Effector CD8-positive, alpha-beta T cell (primary cell): ENCODE measurements at regions not wholly inside any gene's neighbourhood (a gene's known extent, or its start where the extent isn't known, plus 50 kb on each side); places are given as distances from the start of the nearest gene placed in this dataset.
"Not testable (repeated sequence)": the region's sequence is repeated elsewhere in the genome, so short reads cannot be mapped to it uniquely, and the experiment has no call there.

ENCODE experiments used
- DNase-seq: peaks from one replicate; lab custom pipeline; 2025; lab: John Stamatoyannopoulos, UW

GRCh38 chr21:15278279-15278678 lies 213.5 kb upstream of the NRIP1 start:
- no peak for DNase-seq

- no peak for DNase-seq
Observed at GRCh38 chr21:15278851-15279250, 214.1 kb upstream of the NRIP1 start.

GRCh38 chr21:15279482-15279881 lies 214.7 kb upstream of the NRIP1 start:
- no peak for DNase-seq

GRCh38 chr21:15281714-15282113 lies 216.9 kb upstream of the NRIP1 start:
- DNase-seq: no peak

- no peak for DNase-seq
Observed at GRCh38 chr21:15282665-15283064, 217.9 kb upstream of the NRIP1 start.

- DNase-seq: no peak
Observed at GRCh38 chr21:15283138-15283537, 218.3 kb upstream of the NRIP1 start.

GRCh38 chr21:15283789-15284188 lies 219.0 kb upstream of the NRIP1 start:
- no peak for DNase-seq

GRCh38 chr21:15285556-15285955 lies 220.8 kb upstream of the NRIP1 start:
- DNase-seq: no peak

- no peak for DNase-seq
Observed at GRCh38 chr21:15289246-15289645, 224.4 kb upstream of the NRIP1 start.

GRCh38 chr21:15289896-15290841 lies 225.4 kb upstream of the NRIP1 start:
- DNase-seq: no peak

GRCh38 chr21:15291621-15292266 lies 226.9 kb upstream of the NRIP1 start:
- DNase-seq: no peak

GRCh38 chr21:15293240-15293639 lies 228.4 kb upstream of the NRIP1 start:
- DNase-seq: no peak

GRCh38 chr21:15295875-15296274 lies 231.1 kb upstream of the NRIP1 start:
- DNase-seq: no peak

- no peak for DNase-seq
Observed at GRCh38 chr21:15297824-15298223, 233.0 kb upstream of the NRIP1 start.

GRCh38 chr21:15298306-15298705 lies 233.5 kb upstream of the NRIP1 start:
- no peak for DNase-seq

GRCh38 chr21:15298755-15299154 lies 234.0 kb upstream of the NRIP1 start:
- DNase-seq: not testable (repeated sequence)

GRCh38 chr21:15300131-15300530 lies 235.3 kb upstream of the NRIP1 start:
- no peak for DNase-seq

- DNase-seq: no peak
Observed at GRCh38 chr21:15301014-15301413, 236.2 kb upstream of the NRIP1 start.

GRCh38 chr21:15301736-15302135 lies 236.9 kb upstream of the NRIP1 start:
- DNase-seq: no peak

- no peak for DNase-seq
Observed at GRCh38 chr21:15306271-15306670, 241.5 kb upstream of the NRIP1 start.

GRCh38 chr21:15308333-15308732 lies 243.5 kb upstream of the NRIP1 start:
- DNase-seq: no peak

GRCh38 chr21:15309022-15309590 lies 244.3 kb upstream of the NRIP1 start:
- no peak for DNase-seq

GRCh38 chr21:15309721-15310120 lies 244.9 kb upstream of the NRIP1 start:
- no peak for DNase-seq
